ENCODE measurements at regions not wholly inside any gene's neighbourhood (a gene's known extent, or its start where the extent isn't known, plus 50 kb on each side); places are given as distances from the start of the nearest gene placed in this dataset.

- TF ChIP-seq, protein P1, sequence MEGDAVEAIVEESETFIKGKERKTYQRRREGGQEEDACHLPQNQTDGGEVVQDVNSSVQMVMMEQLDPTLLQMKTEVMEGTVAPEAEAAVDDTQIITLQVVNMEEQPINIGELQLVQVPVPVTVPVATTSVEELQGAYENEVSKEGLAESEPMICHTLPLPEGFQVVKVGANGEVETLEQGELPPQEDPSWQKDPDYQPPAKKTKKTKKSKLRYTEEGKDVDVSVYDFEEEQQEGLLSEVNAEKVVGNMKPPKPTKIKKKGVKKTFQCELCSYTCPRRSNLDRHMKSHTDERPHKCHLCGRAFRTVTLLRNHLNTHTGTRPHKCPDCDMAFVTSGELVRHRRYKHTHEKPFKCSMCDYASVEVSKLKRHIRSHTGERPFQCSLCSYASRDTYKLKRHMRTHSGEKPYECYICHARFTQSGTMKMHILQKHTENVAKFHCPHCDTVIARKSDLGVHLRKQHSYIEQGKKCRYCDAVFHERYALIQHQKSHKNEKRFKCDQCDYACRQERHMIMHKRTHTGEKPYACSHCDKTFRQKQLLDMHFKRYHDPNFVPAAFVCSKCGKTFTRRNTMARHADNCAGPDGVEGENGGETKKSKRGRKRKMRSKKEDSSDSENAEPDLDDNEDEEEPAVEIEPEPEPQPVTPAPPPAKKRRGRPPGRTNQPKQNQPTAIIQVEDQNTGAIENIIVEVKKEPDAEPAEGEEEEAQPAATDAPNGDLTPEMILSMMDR (IDR thresholded peaks at IDR 0.05; ENCODE audit: unreplicated experiment in 3 of 3) = no peak
- H3K27me3 Mint-ChIP-seq (ENCODE audit: low read depth) = peaks cover 16% of the 10 kb centered on the region
- peaks cover 33% of the 10 kb centered on the region for H3K4me1 Mint-ChIP-seq
- peaks cover 22% of the 10 kb centered on the region for H3K9me3 Mint-ChIP-seq
- H3K36me3 Mint-ChIP-seq (ENCODE audit: low read depth) = peaks cover 10% of the 10 kb centered on the region
- peak overlapping the region in 1 of 3 experiments; percentile 16 for H3K27ac Mint-ChIP-seq
- no peak overlapping the region for H3K4me3 Mint-ChIP-seq
Observed at GRCh38 chr1:29467989-29468900, 231.9 kb downstream of the PTPRU start.

- Mint-ChIP-seq H3K27me3 (ENCODE audit: low read depth) (peaks cover 25% of the 10 kb centered on the region), H3K4me1 (peaks cover 18% of the 10 kb centered on the region)
Observed at GRCh38 chr1:29466258-29466657, 229.9 kb downstream of the PTPRU start.

GRCh38 chr1:29465755-29466154, 229.4 kb downstream of the PTPRU start:
- Mint-ChIP-seq H3K27me3 (ENCODE audit: low read depth) (peaks cover 24% of the 10 kb centered on the region), H3K4me3 (no peak overlapping the region), H3K36me3 (ENCODE audit: low read depth) (peaks cover 10% of the 10 kb centered on the region), H3K4me1 (peaks cover 18% of the 10 kb centered on the region), H3K9me3 (peaks cover 22% of the 10 kb centered on the region), H3K27ac (no peak overlapping the region)
- TF ChIP-seq, protein P1 (IDR thresholded peaks at IDR 0.05; ENCODE audit: unreplicated experiment in 3 of 3) = no peak

More at GRCh38 chr1:29466258-29466657, 229.9 kb downstream of the PTPRU start:
- peaks cover 22% of the 10 kb centered on the region for H3K9me3 Mint-ChIP-seq
- no peak overlapping the region for H3K4me3 Mint-ChIP-seq
- no peak overlapping the region for H3K27ac Mint-ChIP-seq
- peaks cover 10% of the 10 kb centered on the region for H3K36me3 Mint-ChIP-seq (ENCODE audit: low read depth)
- TF ChIP-seq, protein P1 (IDR thresholded peaks at IDR 0.05; ENCODE audit: unreplicated experiment in 3 of 3) = no peak

DNA sequence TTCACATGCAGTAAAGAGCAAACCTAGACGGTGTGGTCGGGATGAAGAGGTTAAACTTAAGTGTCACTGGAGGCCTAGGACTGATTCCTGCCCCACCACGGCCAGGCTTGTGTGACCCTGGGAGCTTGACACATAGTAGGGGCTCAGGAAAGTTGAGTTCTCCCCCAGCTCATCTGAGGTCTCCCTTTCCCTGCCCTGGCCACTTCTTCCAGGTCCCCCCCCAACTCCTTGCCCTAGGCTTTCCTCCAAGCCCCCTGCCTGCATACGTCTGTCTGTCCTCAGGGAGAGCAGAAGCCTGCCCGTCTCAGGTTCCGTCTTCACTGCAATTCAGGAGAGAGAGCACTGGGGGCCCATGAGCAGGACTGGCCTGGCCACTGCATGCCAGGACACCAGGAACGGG, 225.8 kb downstream of the PTPRU start:
- Mint-ChIP-seq H3K27me3 (ENCODE audit: low read depth) (peaks cover 39% of the 10 kb centered on the region), H3K9me3 (peaks cover 20% of the 10 kb centered on the region), H3K36me3 (ENCODE audit: low read depth) (peaks cover 10% of the 10 kb centered on the region), H3K4me3 (no peak overlapping the region), H3K4me1 (no peaks in the 10 kb centered on the region), H3K27ac (peak overlapping the region in 1 of 3 experiments; percentile 48)
- TF ChIP-seq, protein P1 (IDR thresholded peaks at IDR 0.05; ENCODE audit: unreplicated experiment in 3 of 3) = no peak

DNA sequence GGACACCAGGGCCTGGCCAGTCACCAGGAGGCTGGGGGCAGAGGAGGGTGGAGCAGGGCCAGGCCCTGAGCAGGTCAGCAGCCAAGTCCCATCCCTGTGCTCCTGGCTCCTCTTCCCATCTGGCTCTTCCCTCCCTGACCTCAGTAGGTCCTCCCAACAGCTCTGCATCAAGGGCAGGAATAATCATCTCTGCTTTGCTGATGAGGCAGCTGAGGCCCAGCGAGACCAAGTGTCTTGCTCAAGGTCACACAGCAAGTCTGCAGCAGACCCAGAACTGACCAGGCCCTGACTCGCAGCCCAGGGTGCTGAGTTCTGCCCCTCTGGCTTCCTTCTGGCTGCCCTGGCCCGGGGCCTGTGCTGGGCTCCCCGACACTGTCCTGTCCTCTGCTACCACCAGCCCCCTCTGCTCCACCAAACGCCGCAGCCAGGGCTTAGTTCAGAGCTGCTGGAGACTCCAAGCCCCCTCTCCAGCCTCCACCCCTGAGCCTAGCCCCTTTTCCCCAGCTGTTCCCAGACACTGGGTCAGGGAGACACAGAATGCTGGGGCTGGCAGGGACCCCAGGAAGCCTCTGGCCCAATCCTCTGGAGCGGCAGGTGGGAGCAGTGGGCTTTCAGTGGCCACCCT, 224.9 kb downstream of the PTPRU start:
- TF ChIP-seq, protein P1 (IDR thresholded peaks at IDR 0.05; ENCODE audit: unreplicated experiment in 3 of 3) = no peak
- peaks cover 14% of the 10 kb centered on the region for H3K9me3 Mint-ChIP-seq
- H3K27me3 Mint-ChIP-seq (ENCODE audit: low read depth) = peaks cover 42% of the 10 kb centered on the region

More for the DNA sequence above, 224.9 kb downstream of the PTPRU start:
- Mint-ChIP-seq H3K4me1 (no peaks in the 10 kb centered on the region), H3K36me3 (ENCODE audit: low read depth) (peaks cover 10% of the 10 kb centered on the region), H3K4me3 (no peak overlapping the region), H3K27ac (peak overlapping the region in 1 of 3 experiments; percentile 80)
